Small intestine (tissue), 7 donors: ENCODE measurements at regions not wholly inside any gene's neighbourhood (a gene's known extent, or its start where the extent isn't known, plus 50 kb on each side); places are given as distances from the start of the nearest gene placed in this dataset.
A peak's percentile ranks its signal among the peaks of the same experiment; 100 is the strongest.

Experiments used
- DNase-seq, 2 donors: peaks; one replicate each; pipeline versions ENCODE4 v3.0.0 to v3.0.0-alpha.2; 2013
- FAIRE-seq: peaks from 2 replicates; lab custom pipeline; 2012; peaks lifted over from hg19 to GRCh38; lab: Jason Lieb, UNC
- H3K27ac ChIP-seq, 3 donors: one replicate each; pipeline ENCODE4 v1.5.1; 2013; ENCODE audit warnings: low read length in 2 of 3, mild to moderate bottlenecking in 2 of 3, control low read depth in 1 of 3, inconsistent platforms in 1 of 3, low read depth in 1 of 3, moderate library complexity in 1 of 3
- H3K27me3 ChIP-seq, 3 donors: one replicate each; pipeline ENCODE4 v1.6.1; 2013; ENCODE audit warnings: low read length in 3 of 3, inconsistent platforms in 1 of 3; ENCODE audit not compliant: control insufficient read depth in 3 of 3, insufficient read depth in 3 of 3
- H3K36me3 ChIP-seq, 3 donors: one replicate each; pipeline ENCODE4 v1.6.1; 2013; ENCODE audit warnings: low read length in 3 of 3, inconsistent platforms in 1 of 3, low read depth in 1 of 3, mild to moderate bottlenecking in 1 of 3, moderate library complexity in 1 of 3; ENCODE audit not compliant: control insufficient read depth in 3 of 3, insufficient read depth in 2 of 3
- H3K4me1 ChIP-seq, 3 donors: one replicate each; pipeline ENCODE4 v1.6.1; 2013; ENCODE audit warnings: low read length in 2 of 3, inconsistent platforms in 1 of 3, low read depth in 1 of 3, mild to moderate bottlenecking in 1 of 3, moderate library complexity in 1 of 3; ENCODE audit not compliant: control insufficient read depth in 3 of 3, insufficient read depth in 2 of 3
- H3K4me3 ChIP-seq, 3 donors: one replicate each; pipeline ENCODE4 v1.5.1; 2013; ENCODE audit warnings: low read length in 3 of 3, control low read depth in 1 of 3, inconsistent platforms in 1 of 3, low read depth in 1 of 3, mild to moderate bottlenecking in 1 of 3, moderate library complexity in 1 of 3
- H3K9me3 ChIP-seq, 2 donors: one replicate each; pipeline ENCODE4 v1.6.1; 2013; ENCODE audit warnings: low read depth in 1 of 2, low read length in 1 of 2; ENCODE audit not compliant: control insufficient read depth in 2 of 2, insufficient read depth in 1 of 2
- WGBS, 3 donors: extraction: QIAGEN DNeasy Blood & Tissue Kit; methylation state at CpG; one replicate each; pipeline ENCODE4 v1.1.7; 2013; 5-methylcytosine and 5-hydroxymethylcytosine counted together
- donor health status: healthy with polysubstance abuse.
- donor health status: control.
- donor health status: control.
- donor health status: Bipolar disorder and iron deficiency.
- donor health status: healthy.

DNA sequence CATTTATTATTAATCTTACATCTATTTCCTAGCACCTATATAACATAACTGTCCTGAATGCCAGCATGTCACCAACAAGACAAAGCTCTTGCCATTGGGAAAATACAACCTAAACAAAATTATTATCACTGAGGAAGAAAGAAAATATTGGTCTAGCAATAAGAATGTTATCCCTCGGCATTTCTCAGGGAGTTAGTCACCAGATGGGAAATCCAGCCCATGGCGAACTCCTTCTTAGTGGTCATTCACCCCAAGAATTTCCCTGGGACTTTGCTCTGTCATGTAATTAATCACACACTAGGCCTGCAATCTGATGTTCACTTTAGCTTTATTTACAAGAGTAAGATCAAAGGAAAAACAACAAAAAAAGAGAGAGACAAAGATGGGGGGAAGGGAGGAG lies 56.1 kb upstream of the TAS2R1 start:
- Histone ChIP-seq H3K4me3 (no peak overlapping the region), H3K27ac (no peak overlapping the region), H3K4me1 (no peaks in the 10 kb centered on the region), H3K36me3 (no peaks in the 10 kb centered on the region), H3K9me3 (no peaks in the 10 kb centered on the region), H3K27me3 (no peaks in the 10 kb centered on the region)
- WGBS, 3 donors: 55 to 68% (median 64%) methylated on average over 2 of the region's 2 CpGs
- FAIRE-seq: no peak
- DNase-seq: no peak

DNA sequence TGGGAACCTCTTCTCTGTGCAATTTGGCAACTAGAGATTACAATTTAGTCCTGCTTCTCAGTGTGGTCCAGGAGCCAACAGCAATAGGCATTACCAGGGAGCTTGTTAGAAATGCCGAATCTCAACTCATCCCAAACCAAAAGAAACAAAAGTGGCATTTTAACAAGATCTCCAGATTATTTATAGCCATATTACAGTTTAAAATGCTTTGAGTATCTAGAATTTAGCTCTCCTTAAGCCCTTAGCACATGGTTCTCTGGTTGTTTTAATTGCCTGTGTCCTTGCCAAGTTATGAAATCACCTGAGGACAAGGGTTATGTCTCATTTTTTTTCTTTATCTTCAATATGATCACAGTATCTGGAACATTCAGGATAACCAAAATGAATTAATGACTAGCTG lies 51.6 kb upstream of the TAS2R1 start:
- Histone ChIP-seq H3K4me3 (no peak overlapping the region), H3K4me1 (no peaks in the 10 kb centered on the region), H3K27me3 (no peaks in the 10 kb centered on the region), H3K36me3 (no peaks in the 10 kb centered on the region), H3K27ac (no peak overlapping the region), H3K9me3 (no peaks in the 10 kb centered on the region)
- FAIRE-seq: no peak
- DNase-seq: peak in 1 of 2 donors; percentile 69
- 6 to 60% (median 45%) methylated on average over 1 of the region's 1 CpG for WGBS, 3 donors
